ENCODE measurements at regions not wholly inside any gene's neighbourhood (a gene's known extent, or its start where the extent isn't known, plus 50 kb on each side); places are given as distances from the start of the nearest gene placed in this dataset.

DNA sequence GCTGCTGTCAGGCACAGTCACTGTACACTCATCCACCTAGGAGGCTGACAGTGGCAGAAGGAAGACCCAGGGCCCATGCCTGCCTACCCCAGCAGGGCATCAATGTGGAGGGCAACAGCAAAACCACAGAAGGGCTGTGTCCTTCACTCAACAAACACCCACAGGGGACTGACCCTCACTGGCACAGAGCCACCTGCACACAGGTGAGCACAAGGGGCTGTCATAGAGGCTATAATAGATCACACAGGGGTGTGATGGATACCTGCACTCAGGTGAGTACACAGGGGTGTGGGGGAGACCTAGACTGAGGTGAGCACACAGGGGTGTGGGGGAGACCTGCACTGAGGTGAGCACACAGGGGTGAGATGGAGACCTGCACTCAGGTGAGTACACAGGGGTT lies 132.8 kb upstream of the TCERG1L start:
- Histone ChIP-seq H3K79me2 (ENCODE audit: control insufficient read depth, insufficient read depth, low read length) (no peaks in the 10 kb centered on the region), H3K4me3 (replicated peaks in 1 of 3; ENCODE audit: insufficient read depth in 1 of 3, low read depth in 1 of 3, low read length in 3 of 3) (no peak overlapping the region), H3K27me3 (ENCODE audit: control insufficient read depth in 2 of 2, insufficient read depth in 2 of 2, low read length in 2 of 2) (no peaks in the 10 kb centered on the region), H3K9me3 (replicated peaks; ENCODE audit: control insufficient read depth, insufficient read depth, low read length) (peaks cover 4% of the 10 kb centered on the region), H3K4me1 (ENCODE audit: control insufficient read depth, extremely low read depth, insufficient read depth, low read length) (no peaks in the 10 kb centered on the region), H2AFZ (ENCODE audit: low read depth, low read length) (no peak overlapping the region), H3K4me2 (ENCODE audit: insufficient read depth, low read length) (no peak overlapping the region), H3K9me1 (replicated peaks; ENCODE audit: control insufficient read depth, extremely low read depth, insufficient read depth, low read length) (no peaks in the 10 kb centered on the region), H4K20me1 (replicated peaks; ENCODE audit: control insufficient read depth, extremely low read depth, insufficient read depth, low read length) (no peaks in the 10 kb centered on the region), H3K9ac (replicated peaks; ENCODE audit: extremely low read depth, insufficient read depth, low read length) (no peak overlapping the region), H3K27ac (ENCODE audit: insufficient read depth, low read depth, low read length) (no peak overlapping the region), H3K36me3 (ENCODE audit: control insufficient read depth in 2 of 2, extremely low read depth in 1 of 2, insufficient read depth in 2 of 2, low read length in 2 of 2) (no peaks in the 10 kb centered on the region)
- no TSS peak for BruUV-seq (replicated peaks)
- intact Hi-C loops (cut with micrococcal nuclease): no loop called here
- ChIA-PET CTCF (no interaction called here), POLR2A (no interaction called here)
- no peak for TF ChIP-seq FOS (IDR thresholded peaks at IDR 0.05; ENCODE audit: borderline replicate concordance, insufficient read depth, low read length)
- TF ChIP-seq EZH2 (IDR thresholded peaks at IDR 0.05; ENCODE audit: borderline replicate concordance, low read depth, low read length, severe bottlenecking): no peak
- no peak for TF ChIP-seq MYC (IDR thresholded peaks at IDR 0.05; ENCODE audit: low read depth, low read length)
- TF ChIP-seq GATA2 (IDR thresholded peaks at IDR 0.05; ENCODE audit: insufficient read depth, insufficient read length, low read depth, low read length): no peak
- TF ChIP-seq POLR2AphosphoS5 (IDR thresholded peaks at IDR 0.05; ENCODE audit: insufficient read depth, low read depth, low read length): no peak
- TF ChIP-seq JUN (IDR thresholded peaks at IDR 0.05; ENCODE audit: borderline replicate concordance, insufficient read depth, insufficient read length, low read depth): no peak
- TF ChIP-seq POLR2A (IDR thresholded peaks at IDR 0.05; ENCODE audit: low read depth, low read length): no peak
- TF ChIP-seq, protein P1, sequence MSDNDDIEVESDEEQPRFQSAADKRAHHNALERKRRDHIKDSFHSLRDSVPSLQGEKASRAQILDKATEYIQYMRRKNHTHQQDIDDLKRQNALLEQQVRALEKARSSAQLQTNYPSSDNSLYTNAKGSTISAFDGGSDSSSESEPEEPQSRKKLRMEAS (IDR thresholded peaks at IDR 0.05; ENCODE audit: insufficient read depth, insufficient read length): no peak
- TF ChIP-seq, protein P2, sequence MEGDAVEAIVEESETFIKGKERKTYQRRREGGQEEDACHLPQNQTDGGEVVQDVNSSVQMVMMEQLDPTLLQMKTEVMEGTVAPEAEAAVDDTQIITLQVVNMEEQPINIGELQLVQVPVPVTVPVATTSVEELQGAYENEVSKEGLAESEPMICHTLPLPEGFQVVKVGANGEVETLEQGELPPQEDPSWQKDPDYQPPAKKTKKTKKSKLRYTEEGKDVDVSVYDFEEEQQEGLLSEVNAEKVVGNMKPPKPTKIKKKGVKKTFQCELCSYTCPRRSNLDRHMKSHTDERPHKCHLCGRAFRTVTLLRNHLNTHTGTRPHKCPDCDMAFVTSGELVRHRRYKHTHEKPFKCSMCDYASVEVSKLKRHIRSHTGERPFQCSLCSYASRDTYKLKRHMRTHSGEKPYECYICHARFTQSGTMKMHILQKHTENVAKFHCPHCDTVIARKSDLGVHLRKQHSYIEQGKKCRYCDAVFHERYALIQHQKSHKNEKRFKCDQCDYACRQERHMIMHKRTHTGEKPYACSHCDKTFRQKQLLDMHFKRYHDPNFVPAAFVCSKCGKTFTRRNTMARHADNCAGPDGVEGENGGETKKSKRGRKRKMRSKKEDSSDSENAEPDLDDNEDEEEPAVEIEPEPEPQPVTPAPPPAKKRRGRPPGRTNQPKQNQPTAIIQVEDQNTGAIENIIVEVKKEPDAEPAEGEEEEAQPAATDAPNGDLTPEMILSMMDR (IDR thresholded peaks at IDR 0.05; ENCODE audit: extremely low read depth in 1 of 2, insufficient read depth in 1 of 2, low read depth in 1 of 2, low read length in 2 of 2): no peak
- no peak for FAIRE-seq
- dilution Hi-C loops (cut with MboI; ENCODE audit: extremely low pct_ligation_motif_present, low sequenced_read_pairs): no loop called here
- no peak for DNase-seq (ENCODE audit: low read depth, low spot score)
